HG03097 (cell line): ENCODE measurements at regions not wholly inside any gene's neighbourhood (a gene's known extent, or its start where the extent isn't known, plus 50 kb on each side); places are given as distances from the start of the nearest gene placed in this dataset.
"Not testable (repeated sequence)": the region's sequence is repeated elsewhere in the genome, so short reads cannot be mapped to it uniquely, and the experiment has no call there.

Experiments
- ATAC-seq: cut with Tn5 transposase; IDR thresholded peaks from one replicate; pipeline ENCODE4 v1.9.1; 2021; ENCODE audit not compliant: unreplicated experiment, low FRiP score

DNA sequence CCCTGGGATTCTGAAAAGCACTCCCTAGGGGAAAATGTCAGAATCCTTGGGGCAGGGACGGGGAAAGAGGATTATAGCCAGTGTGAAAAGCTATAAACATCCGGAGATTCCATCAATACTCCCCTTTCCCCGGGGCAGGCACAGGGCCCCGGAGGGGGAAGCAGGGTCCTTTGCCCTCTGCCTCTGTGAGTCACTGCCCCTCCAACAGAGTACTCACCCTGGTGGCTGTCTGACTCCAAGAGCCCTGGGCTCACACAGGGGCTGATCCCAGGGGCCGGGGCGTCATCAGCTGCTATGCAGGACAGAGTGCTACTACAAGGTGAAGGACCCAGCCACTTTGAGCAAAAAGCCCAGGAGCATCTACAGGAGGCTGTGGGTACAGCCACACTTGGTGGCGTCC is 133.0 kb upstream of the PRR20G start:
- no peak for ATAC-seq

DNA sequence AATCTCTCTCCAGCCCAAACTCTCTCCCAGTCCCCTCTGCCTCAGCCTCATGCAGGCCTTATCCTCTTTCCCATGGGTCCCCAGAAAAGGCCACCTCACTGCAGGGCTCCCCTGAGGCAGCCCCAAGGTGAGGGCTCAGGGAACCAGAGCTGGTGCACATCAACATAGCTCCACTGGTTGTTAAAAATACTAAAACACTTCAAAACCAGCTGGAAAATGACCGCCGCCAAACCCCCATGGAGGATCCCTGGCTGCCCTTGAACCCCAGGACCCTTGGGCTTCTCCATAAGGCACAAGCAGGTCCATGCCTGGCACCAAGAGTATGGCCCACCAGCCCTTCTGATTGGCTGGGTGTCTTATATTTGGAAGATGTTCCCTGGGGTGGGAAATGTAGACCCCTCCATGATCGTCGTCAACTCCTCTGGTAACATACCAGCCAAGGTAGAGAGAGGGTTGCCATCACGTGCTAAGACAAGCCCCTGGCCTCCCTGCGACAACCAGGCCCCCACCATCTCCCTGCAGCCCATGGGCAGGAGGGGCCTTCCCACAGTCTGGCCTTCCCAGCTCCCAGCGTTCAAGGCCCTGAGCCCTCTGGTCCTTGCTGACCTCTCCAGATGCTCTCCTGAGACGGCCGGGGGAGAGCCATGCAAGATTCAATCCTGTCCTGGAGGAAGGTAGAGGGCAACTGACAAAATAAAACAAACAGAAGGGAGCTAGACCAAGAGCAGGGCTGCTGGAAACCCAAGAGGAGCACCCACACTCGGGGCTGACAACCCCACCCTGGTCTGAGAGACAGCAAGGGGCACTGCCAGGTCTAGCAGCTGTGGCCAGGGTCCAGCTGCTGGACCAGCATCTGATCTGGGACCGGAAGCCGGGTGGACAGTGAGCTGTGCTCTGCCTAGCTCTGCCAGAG is 132.1 kb upstream of the PRR20G start:
- ATAC-seq, result no peak

GRCh38 chr3:127419182-127419581 is 131.3 kb upstream of the PRR20G start:
- no peak for ATAC-seq

- no peak for ATAC-seq
Observed at GRCh38 chr3:127418560-127419147, 130.8 kb upstream of the PRR20G start.

DNA sequence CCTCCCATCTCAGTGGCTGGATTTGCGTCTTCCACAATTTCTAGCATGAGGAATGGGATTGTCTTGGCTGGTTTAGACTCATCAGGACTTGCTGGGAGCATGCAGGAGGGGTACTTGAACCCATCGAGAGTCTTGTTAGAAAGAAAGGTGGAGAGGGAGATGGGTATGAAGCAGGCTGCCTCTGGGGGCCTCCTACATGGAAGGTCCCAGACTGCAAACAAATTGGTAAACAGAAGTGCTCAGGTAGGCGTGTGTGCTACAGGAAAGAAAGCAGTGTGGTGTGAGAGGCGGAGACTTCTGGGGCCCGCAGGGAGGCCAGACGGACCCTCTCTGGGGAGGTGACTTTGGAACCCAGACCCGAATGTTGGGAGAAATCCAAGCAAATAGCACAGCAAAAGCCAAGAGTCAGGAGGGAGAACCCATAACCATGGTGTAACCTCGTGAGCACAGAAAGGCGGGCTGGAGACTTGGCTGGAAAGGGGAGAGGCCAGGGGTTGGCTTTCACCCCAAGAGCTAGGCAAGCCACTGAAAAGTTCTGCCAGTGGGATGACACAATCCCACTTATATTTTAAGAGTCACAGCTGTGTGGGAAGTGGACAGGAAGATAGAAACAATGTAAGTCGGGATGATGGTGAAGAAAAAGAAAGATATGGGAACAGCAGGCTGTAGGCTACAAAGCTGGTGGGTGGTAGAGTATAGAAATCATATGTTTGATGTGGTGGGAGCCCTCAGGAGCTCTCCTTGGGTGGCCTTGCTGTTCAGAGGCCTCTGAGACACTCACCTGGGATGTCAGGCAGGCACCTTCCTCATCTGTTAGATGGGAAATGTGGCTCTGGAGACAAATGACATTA is 130.1 kb upstream of the PRR20G start:
- no peak for ATAC-seq

DNA sequence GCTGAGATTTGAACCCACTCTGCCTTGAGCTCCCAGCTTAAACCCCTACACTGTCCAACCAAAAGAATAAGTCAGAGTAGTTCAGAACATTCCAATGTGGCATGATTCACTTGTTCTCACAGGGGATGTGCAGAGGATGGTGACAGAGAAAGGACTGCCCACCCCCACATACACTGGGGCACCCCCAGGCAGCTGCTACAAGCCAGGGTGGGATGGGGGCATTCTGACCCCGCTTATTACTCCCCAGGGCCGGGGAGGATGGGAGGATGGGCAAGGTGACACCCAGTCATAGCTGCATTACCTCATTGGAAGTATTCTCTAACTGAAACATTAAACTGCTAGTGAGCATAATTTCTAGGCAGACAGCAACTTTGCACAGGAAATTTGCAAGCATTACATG is 126.0 kb upstream of the PRR20G start:
- ATAC-seq, result no peak

GRCh38 chr3:127413318-127413673 is 125.5 kb upstream of the PRR20G start:
- no peak for ATAC-seq

- no peak for ATAC-seq
Observed at GRCh38 chr3:127412578-127413317, 124.9 kb upstream of the PRR20G start.

DNA sequence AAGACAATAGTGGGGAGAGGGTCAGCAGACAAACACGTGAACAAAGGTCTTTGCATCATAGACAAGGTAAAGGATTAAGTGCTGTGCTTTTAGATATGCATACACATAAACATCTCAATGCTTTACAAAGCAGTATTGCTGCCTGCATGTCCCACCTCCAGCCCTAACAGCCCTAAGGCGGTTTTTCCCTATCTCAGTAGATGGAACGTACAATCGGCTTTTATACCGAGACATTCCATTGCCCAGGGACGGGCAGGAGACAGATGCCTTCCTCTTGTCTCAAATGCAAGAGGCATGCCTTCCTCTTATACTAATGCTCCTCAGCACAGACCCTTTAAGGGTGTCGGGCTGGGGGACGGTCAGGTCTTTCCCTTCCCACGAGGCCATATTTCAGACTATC is 124.0 kb upstream of the PRR20G start:
- ATAC-seq, result not testable (repeated sequence)

- ATAC-seq, result no peak
Observed at GRCh38 chr3:127411083-127411727, 123.4 kb upstream of the PRR20G start.

DNA sequence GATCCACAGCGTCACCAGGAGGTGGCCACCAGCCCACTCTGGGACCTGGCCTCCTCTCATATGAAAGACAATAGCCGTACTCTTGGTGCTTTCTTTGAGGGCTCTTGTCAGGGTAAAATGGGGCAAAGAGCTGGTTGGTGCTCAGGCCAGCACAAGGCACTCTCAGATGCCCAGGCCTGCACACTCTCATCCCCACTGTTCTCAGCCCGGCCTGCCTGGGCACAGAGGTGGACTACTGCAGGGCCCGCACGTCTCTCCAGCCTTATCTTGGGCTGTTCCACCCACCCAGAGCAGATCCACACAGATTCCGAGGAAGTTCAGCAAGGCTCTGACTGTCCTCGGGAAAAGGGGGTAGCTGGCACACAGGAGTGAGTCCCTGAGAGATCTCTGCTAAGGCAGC is 122.8 kb upstream of the PRR20G start:
- ATAC-seq, result no peak

DNA sequence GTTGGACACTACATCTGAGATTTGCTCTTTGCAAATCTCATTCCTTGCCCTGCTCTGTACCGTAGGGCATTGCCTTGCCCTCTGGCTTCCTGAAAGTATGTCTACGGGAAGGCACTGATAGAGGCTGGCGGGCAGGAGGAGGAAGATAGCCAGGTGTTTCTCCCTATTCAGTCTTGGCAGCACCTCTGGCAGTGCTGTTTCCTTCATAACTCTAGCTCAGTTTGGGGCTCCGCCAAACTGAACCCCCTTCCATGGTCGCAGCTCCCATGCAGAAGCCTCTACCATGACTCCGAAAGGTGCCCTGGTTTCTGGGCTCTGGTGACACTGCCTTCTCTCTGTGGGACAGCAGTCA is 122.3 kb upstream of the PRR20G start:
- no peak for ATAC-seq

DNA sequence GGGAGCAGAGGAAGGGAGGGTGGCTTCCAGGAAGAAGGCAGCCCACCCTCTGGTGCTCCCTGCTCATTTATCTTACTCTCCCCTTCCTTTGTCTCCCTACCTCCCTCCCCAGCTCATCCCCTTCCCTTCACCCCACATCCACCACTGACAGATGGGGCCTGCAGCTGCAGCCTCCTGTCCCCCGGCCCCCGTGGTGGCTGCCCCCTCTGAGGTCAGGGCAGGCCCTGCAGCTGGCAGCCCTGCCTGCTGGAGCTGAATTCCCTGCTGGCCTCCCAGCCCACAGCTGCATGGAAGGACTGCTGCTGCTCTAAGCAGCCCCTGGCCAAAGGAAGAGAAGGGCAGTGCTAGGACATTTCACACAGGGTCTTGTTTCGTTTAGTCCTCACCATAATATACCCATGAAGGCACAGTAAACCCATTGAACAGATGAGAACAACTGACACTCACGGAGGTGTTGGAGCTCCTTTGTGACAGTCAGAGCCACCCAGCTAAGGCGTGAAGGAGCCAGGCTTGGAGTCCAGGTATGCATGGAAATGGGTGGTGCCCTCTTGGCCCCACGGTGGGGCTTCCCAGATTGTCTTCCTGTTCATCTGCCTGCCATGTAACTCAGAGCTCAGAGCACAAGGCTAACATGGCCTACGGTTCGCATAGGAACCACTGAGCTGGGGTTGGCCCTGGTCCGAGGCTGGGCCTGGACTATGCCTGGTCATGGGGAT is 121.7 kb upstream of the PRR20G start:
- no peak for ATAC-seq

DNA sequence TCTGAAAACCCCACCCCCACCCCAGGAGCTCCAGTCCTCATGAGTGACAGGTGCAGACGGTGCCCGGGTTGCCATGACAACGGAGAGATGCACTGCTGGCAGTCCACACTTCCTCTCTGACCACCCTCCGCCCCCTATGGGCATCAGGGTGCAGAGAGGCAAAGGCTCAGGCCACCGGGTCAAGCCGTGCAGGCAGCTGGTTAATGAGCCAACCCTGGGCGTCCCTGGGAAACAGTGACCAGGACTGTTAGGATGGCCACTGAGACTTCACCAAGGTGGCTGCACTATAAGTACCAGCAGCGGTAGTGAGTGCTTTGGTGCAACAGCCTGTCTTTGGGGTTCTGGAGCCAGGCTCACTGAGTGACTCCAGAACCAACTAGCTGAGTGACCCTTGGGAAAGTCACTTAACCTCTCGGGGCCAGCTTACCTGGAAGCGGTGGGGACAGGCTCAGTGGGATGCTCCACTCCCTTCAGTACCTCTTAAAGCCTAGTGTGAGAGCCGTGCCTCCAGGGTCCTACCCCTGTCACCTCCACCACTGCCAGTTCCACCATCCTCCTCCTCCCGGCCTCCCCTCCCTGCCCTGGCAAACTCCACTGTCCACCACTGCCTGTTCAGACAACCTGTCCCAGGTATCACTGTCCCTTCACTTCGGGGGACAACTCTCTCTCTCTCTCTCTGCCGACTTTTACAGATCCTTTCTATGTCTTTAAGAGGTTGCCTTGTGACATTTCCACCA is 121.0 kb upstream of the PRR20G start:
- no peak for ATAC-seq

- ATAC-seq, result no peak
Observed at GRCh38 chr3:127408022-127408683, 120.3 kb upstream of the PRR20G start.

DNA sequence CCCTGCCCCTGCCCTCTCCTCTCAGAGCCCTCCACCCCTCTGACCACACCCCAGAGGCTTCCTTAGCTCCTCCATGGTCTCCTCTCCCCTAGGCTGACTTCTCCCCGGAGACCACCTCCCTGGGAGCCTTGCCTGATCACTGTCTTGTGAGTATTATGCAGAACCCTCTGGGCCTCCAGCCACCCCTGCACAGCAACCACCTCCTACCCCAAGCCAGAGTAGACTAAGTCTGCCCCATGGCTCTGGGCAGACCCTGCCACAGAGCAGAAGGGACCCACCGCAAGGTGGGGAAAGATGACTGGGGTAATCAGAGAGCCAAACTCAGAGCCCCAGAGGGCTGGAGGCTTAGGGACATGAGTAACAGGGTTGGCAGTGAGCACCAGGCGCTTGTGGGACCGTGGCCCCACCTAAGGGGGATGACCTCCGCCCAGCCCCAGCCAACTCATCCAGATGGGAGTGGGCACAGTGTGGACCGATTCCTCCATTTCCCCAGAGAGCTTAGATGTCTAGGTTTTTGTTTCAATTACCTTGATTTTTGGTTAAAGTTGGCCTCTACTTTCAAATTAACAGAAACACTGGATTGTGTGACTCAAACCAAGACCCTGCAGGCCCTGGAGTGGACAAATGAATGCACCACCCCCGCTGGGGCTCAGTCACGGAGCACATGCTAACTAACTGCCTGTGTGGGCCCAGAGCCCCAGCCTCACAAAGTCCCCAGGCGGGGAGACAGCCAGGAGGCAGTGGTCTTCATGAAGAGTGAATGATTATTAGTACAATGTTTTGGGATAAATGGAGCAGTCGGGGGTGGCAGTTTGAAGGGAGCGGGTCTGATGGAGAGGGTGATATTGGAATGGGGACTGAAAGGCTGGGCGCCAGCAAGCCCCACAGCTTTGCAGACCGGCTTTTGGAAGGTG is 119.4 kb upstream of the PRR20G start:
- no peak for ATAC-seq

DNA sequence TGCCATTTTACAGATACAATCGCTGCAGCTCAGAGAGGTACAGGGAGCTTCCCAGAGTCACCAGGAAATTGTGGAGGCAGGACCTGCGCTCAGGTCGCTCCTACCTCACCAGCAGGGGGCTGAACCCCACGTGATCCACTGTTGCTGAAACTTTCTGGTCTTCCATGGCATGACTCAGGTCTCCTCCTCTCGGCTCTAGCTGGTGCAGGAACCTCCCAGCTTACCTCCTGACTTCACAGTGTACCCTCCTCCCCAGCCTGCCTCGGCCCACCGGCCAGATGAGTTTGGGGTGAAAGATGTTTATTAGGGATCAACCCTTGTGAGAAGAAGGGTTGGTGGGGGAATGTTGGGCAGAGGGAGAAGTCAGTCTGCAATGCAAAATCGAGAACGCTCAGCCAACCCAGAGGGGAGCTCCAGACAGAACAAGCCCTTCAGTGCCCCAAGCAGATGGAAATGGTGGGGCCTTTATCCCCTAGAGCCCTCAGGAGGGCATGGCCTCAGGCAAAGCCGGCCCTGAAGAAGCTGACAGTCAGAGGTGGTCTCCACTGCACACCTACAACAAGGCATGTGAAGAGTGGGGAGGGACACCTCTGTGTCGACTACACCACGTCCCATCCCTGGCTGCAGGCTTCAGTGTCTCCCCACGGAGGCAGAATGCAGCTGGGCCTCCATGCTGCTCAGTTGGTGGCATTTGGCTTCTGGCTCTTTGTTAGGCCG is 118.6 kb upstream of the PRR20G start:
- ATAC-seq, result no peak
